ENCODE measurements at regions not wholly inside any gene's neighbourhood (a gene's known extent, or its start where the extent isn't known, plus 50 kb on each side); places are given as distances from the start of the nearest gene placed in this dataset.

GRCh38 chr9:129480227-129480626 lies 140.7 kb downstream of the C9orf50 start:
- H3K4me3 ChIP-seq (ENCODE audit: low read depth, low read length): no peak overlapping the region
- H3K36me3 ChIP-seq (ENCODE audit: control insufficient read depth in 2 of 2, insufficient read depth in 1 of 2, low read length in 2 of 2): no peaks in the 10 kb centered on the region
- ChIA-PET CTCF (interaction anchor here (1.1 kb wide), 1 partner anchor 337 kb away, joined by 4 read pairs; no protein-coding TSS in a partner anchor), POLR2A (interaction anchor here (0.6 to 4.1 kb wide), 4 partner anchors 12 to 302 kb away, joined by 3 to 30 read pairs (median 5); partner anchors contain the start of gene IER5L)
- TF ChIP-seq ZBTB21 (tag by site-specific recombination; IDR thresholded peaks at IDR 0.05) (no peak), ZNF133 (tag by site-specific recombination; IDR thresholded peaks at IDR 0.05) (no peak), KLF1 (tag by site-specific recombination; IDR thresholded peaks at IDR 0.05) (no peak), ZNF843 (tag by site-specific recombination; IDR thresholded peaks at IDR 0.05) (no peak), ZSCAN5A (tag by site-specific recombination; IDR thresholded peaks at IDR 0.05) (no peak), GLIS1 (tag by site-specific recombination; IDR thresholded peaks at IDR 0.05) (no peak), ZNF341 (tag by site-specific recombination; IDR thresholded peaks at IDR 0.05; ENCODE audit: low read depth) (no peak), ZNF473 (tag by site-specific recombination; IDR thresholded peaks at IDR 0.05) (no peak)
- no peaks in the 10 kb centered on the region for H3K9me3 ChIP-seq (ENCODE audit: control insufficient read depth, insufficient read depth, low read depth, low read length)
- H3K27ac ChIP-seq (ENCODE audit: extremely low read depth, low read depth, low read length): no peak overlapping the region
- no peaks in the 10 kb centered on the region; the same call in 1 of the 2 replicates for H3K4me1 ChIP-seq (ENCODE audit: control insufficient read depth, insufficient read depth, low read length)

GRCh38 chr9:129479631-129480011 lies 141.3 kb downstream of the C9orf50 start:
- no peaks in the 10 kb centered on the region; the same call in 1 of the 2 replicates for H3K4me1 ChIP-seq (ENCODE audit: control insufficient read depth, insufficient read depth, low read length)
- TF ChIP-seq ZNF530 (tag by site-specific recombination; IDR thresholded peaks at IDR 0.05; ENCODE audit: low read depth): no peak
- no peak for TF ChIP-seq ZNF19 (tag by site-specific recombination; IDR thresholded peaks at IDR 0.05; ENCODE audit: low read depth)
- no peak for TF ChIP-seq ZNF768 (tag by site-specific recombination; IDR thresholded peaks at IDR 0.05)
- no peak for TF ChIP-seq ZNF521 (tag by site-specific recombination; IDR thresholded peaks at IDR 0.05)
- TF ChIP-seq HOXC10 (CRISPR knock-in tag; IDR thresholded peaks at IDR 0.05): no peak
- TF ChIP-seq ZNF311 (tag by site-specific recombination; IDR thresholded peaks at IDR 0.05; ENCODE audit: borderline replicate concordance): no peak
- TF ChIP-seq ZNF707 (tag by site-specific recombination; IDR thresholded peaks at IDR 0.05): no peak
- TF ChIP-seq ZSCAN4 (tag by site-specific recombination; IDR thresholded peaks at IDR 0.05): no peak
- TF ChIP-seq ZBTB10 (tag by site-specific recombination; IDR thresholded peaks at IDR 0.05): no peak
- TF ChIP-seq ZNF214 (tag by site-specific recombination; IDR thresholded peaks at IDR 0.05; ENCODE audit: borderline replicate concordance): no peak
- no peak for TF ChIP-seq KLF10 (tag by site-specific recombination; IDR thresholded peaks at IDR 0.05)
- TF ChIP-seq GLIS2 (tag by site-specific recombination; IDR thresholded peaks at IDR 0.05): no peak
- no peak for TF ChIP-seq ZSCAN18 (tag by site-specific recombination; IDR thresholded peaks at IDR 0.05)
- TF ChIP-seq YY1 (tag by site-specific recombination; IDR thresholded peaks at IDR 0.05): no peak
- TF ChIP-seq WT1 (tag by site-specific recombination; IDR thresholded peaks at IDR 0.05): no peak
- TF ChIP-seq ZNF350 (tag by site-specific recombination; IDR thresholded peaks at IDR 0.05): no peak
- TF ChIP-seq RBAK (tag by site-specific recombination; IDR thresholded peaks at IDR 0.05): no peak
- no peak for TF ChIP-seq ZNF221 (tag by site-specific recombination; IDR thresholded peaks at IDR 0.05; ENCODE audit: borderline replicate concordance)
- H3K4me3 ChIP-seq (ENCODE audit: low read depth, low read length): no peak overlapping the region
- ChIA-PET CTCF (interaction anchor here (1.1 kb wide), 1 partner anchor 337 kb away, joined by 4 read pairs; no protein-coding TSS in a partner anchor), POLR2A (no interaction called here)
- no peak overlapping the region for H3K27ac ChIP-seq (ENCODE audit: extremely low read depth, low read depth, low read length)
- no peaks in the 10 kb centered on the region for H3K36me3 ChIP-seq (ENCODE audit: control insufficient read depth in 2 of 2, insufficient read depth in 1 of 2, low read length in 2 of 2)
- H3K9me3 ChIP-seq (ENCODE audit: control insufficient read depth, insufficient read depth, low read depth, low read length): no peaks in the 10 kb centered on the region
